Heart right ventricle (tissue), 16 donors: ENCODE measurements at regions not wholly inside any gene's neighbourhood (a gene's known extent, or its start where the extent isn't known, plus 50 kb on each side); places are given as distances from the start of the nearest gene placed in this dataset.

Experiments
- ATAC-seq, 8 donors: fragments of 200-7000 bp; cut with Tn5 transposase; one replicate each; pipeline ENCODE4 v1.9.1; 2020; ENCODE audit warnings: mild to moderate bottlenecking in 8 of 8, moderate library complexity in 8 of 8, moderate number of reproducible peaks in 1 of 8
- DNase-seq, 2 donors: peaks; one replicate each; pipeline ENCODE4 v3.0.0-alpha.2; 2020
- H3K27ac ChIP-seq, 10 donors: fragments of 200-600 bp; sonication (generic) in 2 of 10; one replicate each; pipeline versions ENCODE4 v1.5.0 to v1.8.0; 2020 to 2022; ENCODE audit warnings: mild to moderate bottlenecking in 3 of 10
- H3K27me3 ChIP-seq, 7 donors: fragments of 200-600 bp; one replicate each; pipeline ENCODE4 v1.8.0; 2021 to 2022; ENCODE audit warnings: mild to moderate bottlenecking in 2 of 7
- H3K36me3 ChIP-seq, 9 donors: fragments of 200-600 bp; sonication (generic) in 1 of 9; one replicate each; pipeline versions ENCODE4 v1.5.0 to v1.8.0; 2020 to 2022; ENCODE audit warnings: mild to moderate bottlenecking in 2 of 9
- H3K4me1 ChIP-seq, 9 donors: fragments of 200-600 bp; sonication (generic) in 1 of 9; one replicate each; pipeline versions ENCODE4 v1.5.0 to v1.8.0; 2020 to 2022; ENCODE audit warnings: mild to moderate bottlenecking in 4 of 9
- H3K4me3 ChIP-seq, 10 donors: fragments of 200-600 bp; sonication (generic) in 2 of 10; one replicate each; pipeline versions ENCODE4 v1.5.0 to v1.8.0; 2020 to 2022; ENCODE audit warnings: mild to moderate bottlenecking in 7 of 10, moderate library complexity in 2 of 10
- H3K9me3 ChIP-seq, 11 donors: fragments of 200-600 bp in 10 of 11; sonication (generic) in 2 of 11; one replicate each; pipeline versions ENCODE4 v1.5.0 to v1.8.0; 2013 to 2022; ENCODE audit warnings: mild to moderate bottlenecking in 2 of 11, control low read depth in 1 of 11, moderate library complexity in 1 of 11
- CTCF ChIP-seq, 9 donors: fragments of 200-600 bp; sonication (generic) in 2 of 9; IDR thresholded peaks; one replicate each; pipeline versions ENCODE4 v1.5.0 to v1.8.0; 2021 to 2022; ENCODE audit warnings: antibody characterized with exemption in 9 of 9, mild to moderate bottlenecking in 5 of 9, moderate library complexity in 1 of 9
- WGBS, 2 donors: extraction: QIAGEN DNeasy Blood & Tissue Kit; methylation state at CpG; one replicate each; pipeline ENCODE4 v1.1.7; 2013; ENCODE audit warnings: inconsistent platforms in 1 of 2; 5-methylcytosine and 5-hydroxymethylcytosine counted together
- intact Hi-C, 10 donors: fragments of 100-400 bp; cut with DNase I; formaldehyde crosslinking; loops; one replicate each; pipeline versions ENCODE4 v1.11.1 to v1.14.2; 2022
- donor health status: Arrhythmogenic right ventricular cardiomyopathy.
- donor health status: ischemic (EF 13 %, LVEDD 7.1; RV severe dilation, severe dysfunction).
- donor health status: healthy with polysubstance abuse.
- donor health status: DM: no; HTN: yes; CAD: no.
- donor health status: DM: no; HTN: no; CAD: no.
- donor health status: ischemic (EF 25% LVEDD 6.9; RV normal size, moderate dysfunction).
- donor health status: ischemic (EF 25% LVEDD 5.7; RV mildly dilated, moderate dysfunction).
- donor health status: healthy.
- donor health status: DM: yes; HTN: yes; CAD: no.
- donor health status: Ischemic cardiomyopathy.
- donor health status: ischemic (EF 35%, LVEDD 5.7; RV mildly dilated, moderate dysfunction).
- donor health status: nonischemic (EF 11% LVEDD 7.7; RV severe dilation, severe dysfunction).
- donor health status: DM: yes; HTN: yes; CAD: no.
- donor health status: PGD.
- donor health status: ischemic (EF 29% LVEDD 5.4; RV normal size, mild dysfunction).
- donor health status: nonischemic (EF 23%, LVEDD 6.1; RV moderate dilation, normal function).

- no peak for ATAC-seq
- H3K9me3 ChIP-seq: peaks cover 0 to 11% (median 0%) of the 10 kb centered on the region in 11 donors
- H3K27me3 ChIP-seq: no peaks in the 10 kb centered on the region
- WGBS, 2 donors: 75% methylated on average over 2 of the region's 2 CpGs
- no peaks in the 10 kb centered on the region for H3K4me1 ChIP-seq
- no peak overlapping the region for H3K4me3 ChIP-seq
- no peak overlapping the region for H3K27ac ChIP-seq
- intact Hi-C loops: no loop called here
- no peaks in the 10 kb centered on the region for H3K36me3 ChIP-seq
- no peak for TF ChIP-seq CTCF (IDR thresholded peaks at IDR 0.05)
- no peak for DNase-seq
Measured at GRCh38 chr1:55751776-55752175, 536.6 kb upstream of the USP24 start.

- no peaks in the 10 kb centered on the region for H3K4me1 ChIP-seq
- H3K36me3 ChIP-seq: no peaks in the 10 kb centered on the region
- no peak overlapping the region for H3K27ac ChIP-seq
- TF ChIP-seq CTCF (IDR thresholded peaks at IDR 0.05): no peak
- H3K9me3 ChIP-seq: peaks cover 0 to 11% (median 0%) of the 10 kb centered on the region in 11 donors
- no peak overlapping the region for H3K4me3 ChIP-seq
- no peak for DNase-seq
- intact Hi-C loops: no loop called here
- H3K27me3 ChIP-seq: no peaks in the 10 kb centered on the region
- 67 to 71% methylated on average over 1 of the region's 1 CpG for WGBS, 2 donors
- ATAC-seq: no peak
Measured at GRCh38 chr1:55750628-55750995, 535.4 kb upstream of the USP24 start.

GRCh38 chr1:55749975-55750627 lies 534.9 kb upstream of the USP24 start:
- WGBS, 2 donors: 82 to 84% methylated on average over 6 of the region's 6 CpGs
- Histone ChIP-seq H3K27me3 (no peaks in the 10 kb centered on the region), H3K36me3 (no peaks in the 10 kb centered on the region), H3K27ac (no peak overlapping the region), H3K9me3 (peaks cover 0 to 11% (median 0%) of the 10 kb centered on the region in 11 donors), H3K4me1 (no peaks in the 10 kb centered on the region), H3K4me3 (no peak overlapping the region)
- no peak for TF ChIP-seq CTCF (IDR thresholded peaks at IDR 0.05)
- intact Hi-C loops: no loop called here
- DNase-seq (no peak), ATAC-seq (no peak)

- H3K27ac ChIP-seq: peak overlapping the region in 1 of 10 donors; percentile 8
- 41 to 58% methylated on average over 5 of the region's 5 CpGs for WGBS, 2 donors
- H3K36me3 ChIP-seq: no peaks in the 10 kb centered on the region
- ATAC-seq (peak in 6 of 8 donors; percentile 37 to 82 (median 53)), DNase-seq (no peak)
- TF ChIP-seq CTCF (IDR thresholded peaks at IDR 0.05): no peak
- intact Hi-C loops: no loop called here
- H3K27me3 ChIP-seq: no peaks in the 10 kb centered on the region
- peaks cover 0 to 11% (median 0%) of the 10 kb centered on the region in 11 donors for H3K9me3 ChIP-seq
- no peaks in the 10 kb centered on the region for H3K4me1 ChIP-seq
- H3K4me3 ChIP-seq: no peak overlapping the region
Measured at GRCh38 chr1:55747408-55747841, 532.3 kb upstream of the USP24 start.
